Neural crest cell (in vitro differentiated cells): ENCODE measurements at regions not wholly inside any gene's neighbourhood (a gene's known extent, or its start where the extent isn't known, plus 50 kb on each side); places are given as distances from the start of the nearest gene placed in this dataset.

Source experiments
- DNase-seq: peaks from one replicate; pipeline ENCODE4 v3.0.0; 2021; ENCODE audit warnings: low read depth, mixed read lengths, low spot score
- H3K27ac Mint-ChIP-seq: one replicate; pipeline ENCODE4 v1.8.0; 2021; ENCODE audit warnings: mild to moderate bottlenecking, mixed read lengths; ENCODE audit not compliant: unreplicated experiment
- H3K27me3 Mint-ChIP-seq: 2 replicates; pipeline ENCODE4 v1.8.0; 2021; ENCODE audit warnings: low read depth, mild to moderate bottlenecking, mixed read lengths
- H3K36me3 Mint-ChIP-seq: 2 replicates; pipeline ENCODE4 v1.8.0; 2021; ENCODE audit warnings: low read depth, mild to moderate bottlenecking, mixed read lengths
- H3K4me1 Mint-ChIP-seq: 2 replicates; pipeline ENCODE4 v1.8.0; 2021; ENCODE audit warnings: mixed read lengths
- H3K4me3 Mint-ChIP-seq: one replicate; pipeline ENCODE4 v1.8.0; 2021; ENCODE audit warnings: mild to moderate bottlenecking, mixed read lengths
- H3K9me3 Mint-ChIP-seq: 2 replicates; pipeline ENCODE4 v1.8.0; 2021; ENCODE audit warnings: mixed read lengths
- CTCF ChIP-seq: fragments of 200-600 bp; sonication (generic); conservative IDR thresholded peaks from 2 replicates; pipeline ENCODE4 v1.5.0; 2021; ENCODE audit warnings: antibody characterized with exemption, mild to moderate bottlenecking

- H3K27me3 Mint-ChIP-seq, result no peaks in the 10 kb centered on the region
- peaks cover 9% of the 10 kb centered on the region for H3K9me3 Mint-ChIP-seq
- DNase-seq, result no peak
- peaks cover 3% of the 10 kb centered on the region for H3K36me3 Mint-ChIP-seq
- TF ChIP-seq CTCF, result no peak
- peak overlapping the region; percentile 26 for H3K4me3 Mint-ChIP-seq
- peaks cover 50% of the 10 kb centered on the region for H3K4me1 Mint-ChIP-seq
- H3K27ac Mint-ChIP-seq, result no peak overlapping the region
Observed at GRCh38 chr5:124474528-124475215, 271.8 kb downstream of the ZNF608 start.

GRCh38 chr5:124468671-124469411 is 277.6 kb downstream of the ZNF608 start:
- Mint-ChIP-seq H3K4me1 (peaks cover 62% of the 10 kb centered on the region), H3K27ac (no peak overlapping the region), H3K4me3 (no peak overlapping the region), H3K36me3 (no peaks in the 10 kb centered on the region), H3K27me3 (no peaks in the 10 kb centered on the region), H3K9me3 (peaks cover 3% of the 10 kb centered on the region)
- no peak for TF ChIP-seq CTCF
- DNase-seq, result no peak

GRCh38 chr5:124467745-124468144 is 278.7 kb downstream of the ZNF608 start:
- H3K4me1 Mint-ChIP-seq, result peaks cover 64% of the 10 kb centered on the region
- H3K27me3 Mint-ChIP-seq, result no peaks in the 10 kb centered on the region
- H3K27ac Mint-ChIP-seq, result no peak overlapping the region
- no peak for DNase-seq
- TF ChIP-seq CTCF, result no peak
- H3K4me3 Mint-ChIP-seq, result no peak overlapping the region
- H3K9me3 Mint-ChIP-seq, result peaks cover 3% of the 10 kb centered on the region
- no peaks in the 10 kb centered on the region for H3K36me3 Mint-ChIP-seq

- no peaks in the 10 kb centered on the region for H3K36me3 Mint-ChIP-seq
- H3K4me1 Mint-ChIP-seq, result peaks cover 71% of the 10 kb centered on the region
- H3K27me3 Mint-ChIP-seq, result no peaks in the 10 kb centered on the region
- no peak overlapping the region for H3K27ac Mint-ChIP-seq
- DNase-seq, result no peak
- no peak overlapping the region for H3K4me3 Mint-ChIP-seq
- no peaks in the 10 kb centered on the region for H3K9me3 Mint-ChIP-seq
- TF ChIP-seq CTCF, result no peak
Observed at GRCh38 chr5:124466011-124466410, 280.4 kb downstream of the ZNF608 start.

GRCh38 chr5:124463851-124464250 is 282.6 kb downstream of the ZNF608 start:
- Mint-ChIP-seq H3K36me3 (peaks cover 5% of the 10 kb centered on the region), H3K4me3 (no peak overlapping the region), H3K27me3 (no peaks in the 10 kb centered on the region), H3K27ac (no peak overlapping the region), H3K9me3 (no peaks in the 10 kb centered on the region), H3K4me1 (peaks cover 80% of the 10 kb centered on the region)
- TF ChIP-seq CTCF, result no peak
- DNase-seq, result no peak
